ENCODE measurements at regions not wholly inside any gene's neighbourhood (a gene's known extent, or its start where the extent isn't known, plus 50 kb on each side); places are given as distances from the start of the nearest gene placed in this dataset.

DNA sequence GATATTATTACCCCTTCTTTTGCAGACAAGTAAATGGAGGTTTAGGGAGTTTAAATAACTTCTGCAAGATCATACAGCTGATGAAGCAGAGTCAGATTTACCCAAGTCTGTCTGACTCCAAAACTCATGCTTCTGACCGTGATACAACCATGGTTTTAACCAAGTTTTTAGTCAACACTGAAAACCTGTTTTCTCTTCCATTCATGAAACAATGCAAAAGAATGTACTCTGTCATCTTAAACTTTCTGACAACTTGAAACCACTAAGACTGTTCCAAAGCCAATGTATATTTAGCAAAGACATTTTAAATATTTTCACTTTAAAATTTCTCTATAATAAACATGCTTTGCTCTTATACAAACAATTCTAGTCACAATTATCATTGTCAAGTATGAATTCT lies 77.0 kb upstream of the RBMS3 start:
- H3F3A ChIP-seq (replicated peaks; ENCODE audit: low read depth), result no peaks in the 10 kb centered on the region
- H3K4me1 ChIP-seq (ENCODE audit: insufficient read depth), result no peaks in the 10 kb centered on the region
- H3K9me3 Mint-ChIP-seq, result no peaks in the 10 kb centered on the region
- no peaks in the 10 kb centered on the region for H3K79me2 ChIP-seq (replicated peaks; ENCODE audit: insufficient read depth)
- no peaks in the 10 kb centered on the region for H3K4me1 Mint-ChIP-seq
- ATAC-seq (no peak), DNase-seq (ENCODE audit: low spot score) (no peak)
- no peaks in the 10 kb centered on the region for H3K27me3 ChIP-seq (ENCODE audit: insufficient read depth)
- no peaks in the 10 kb centered on the region for H3K36me3 ChIP-seq (ENCODE audit: insufficient read depth)
- TF ChIP-seq STAT1 (IDR thresholded peaks at IDR 0.05; ENCODE audit: unreplicated experiment) (no peak), POLR2AphosphoS5 (IDR thresholded peaks at IDR 0.05; ENCODE audit: low read depth) (no peak), CREB1 (CRISPR knock-in tag; IDR thresholded peaks at IDR 0.05; ENCODE audit: low read depth) (no peak), ETS1 (IDR thresholded peaks at IDR 0.05) (no peak), JUNB (IDR thresholded peaks at IDR 0.05; ENCODE audit: unreplicated experiment) (no peak), EZH2phosphoT487 (IDR thresholded peaks at IDR 0.05; ENCODE audit: unreplicated experiment) (no peak), EZH2 (IDR thresholded peaks at IDR 0.05; ENCODE audit: low read depth, unreplicated experiment) (no peak), ZNF114 (CRISPR knock-in tag; IDR thresholded peaks at IDR 0.05) (no peak), ZNF331 (CRISPR knock-in tag; IDR thresholded peaks at IDR 0.05; ENCODE audit: low read depth) (no peak), NANOG (IDR thresholded peaks at IDR 0.05; ENCODE audit: borderline replicate concordance) (no peak)
- TF ChIP-seq, protein P1, sequence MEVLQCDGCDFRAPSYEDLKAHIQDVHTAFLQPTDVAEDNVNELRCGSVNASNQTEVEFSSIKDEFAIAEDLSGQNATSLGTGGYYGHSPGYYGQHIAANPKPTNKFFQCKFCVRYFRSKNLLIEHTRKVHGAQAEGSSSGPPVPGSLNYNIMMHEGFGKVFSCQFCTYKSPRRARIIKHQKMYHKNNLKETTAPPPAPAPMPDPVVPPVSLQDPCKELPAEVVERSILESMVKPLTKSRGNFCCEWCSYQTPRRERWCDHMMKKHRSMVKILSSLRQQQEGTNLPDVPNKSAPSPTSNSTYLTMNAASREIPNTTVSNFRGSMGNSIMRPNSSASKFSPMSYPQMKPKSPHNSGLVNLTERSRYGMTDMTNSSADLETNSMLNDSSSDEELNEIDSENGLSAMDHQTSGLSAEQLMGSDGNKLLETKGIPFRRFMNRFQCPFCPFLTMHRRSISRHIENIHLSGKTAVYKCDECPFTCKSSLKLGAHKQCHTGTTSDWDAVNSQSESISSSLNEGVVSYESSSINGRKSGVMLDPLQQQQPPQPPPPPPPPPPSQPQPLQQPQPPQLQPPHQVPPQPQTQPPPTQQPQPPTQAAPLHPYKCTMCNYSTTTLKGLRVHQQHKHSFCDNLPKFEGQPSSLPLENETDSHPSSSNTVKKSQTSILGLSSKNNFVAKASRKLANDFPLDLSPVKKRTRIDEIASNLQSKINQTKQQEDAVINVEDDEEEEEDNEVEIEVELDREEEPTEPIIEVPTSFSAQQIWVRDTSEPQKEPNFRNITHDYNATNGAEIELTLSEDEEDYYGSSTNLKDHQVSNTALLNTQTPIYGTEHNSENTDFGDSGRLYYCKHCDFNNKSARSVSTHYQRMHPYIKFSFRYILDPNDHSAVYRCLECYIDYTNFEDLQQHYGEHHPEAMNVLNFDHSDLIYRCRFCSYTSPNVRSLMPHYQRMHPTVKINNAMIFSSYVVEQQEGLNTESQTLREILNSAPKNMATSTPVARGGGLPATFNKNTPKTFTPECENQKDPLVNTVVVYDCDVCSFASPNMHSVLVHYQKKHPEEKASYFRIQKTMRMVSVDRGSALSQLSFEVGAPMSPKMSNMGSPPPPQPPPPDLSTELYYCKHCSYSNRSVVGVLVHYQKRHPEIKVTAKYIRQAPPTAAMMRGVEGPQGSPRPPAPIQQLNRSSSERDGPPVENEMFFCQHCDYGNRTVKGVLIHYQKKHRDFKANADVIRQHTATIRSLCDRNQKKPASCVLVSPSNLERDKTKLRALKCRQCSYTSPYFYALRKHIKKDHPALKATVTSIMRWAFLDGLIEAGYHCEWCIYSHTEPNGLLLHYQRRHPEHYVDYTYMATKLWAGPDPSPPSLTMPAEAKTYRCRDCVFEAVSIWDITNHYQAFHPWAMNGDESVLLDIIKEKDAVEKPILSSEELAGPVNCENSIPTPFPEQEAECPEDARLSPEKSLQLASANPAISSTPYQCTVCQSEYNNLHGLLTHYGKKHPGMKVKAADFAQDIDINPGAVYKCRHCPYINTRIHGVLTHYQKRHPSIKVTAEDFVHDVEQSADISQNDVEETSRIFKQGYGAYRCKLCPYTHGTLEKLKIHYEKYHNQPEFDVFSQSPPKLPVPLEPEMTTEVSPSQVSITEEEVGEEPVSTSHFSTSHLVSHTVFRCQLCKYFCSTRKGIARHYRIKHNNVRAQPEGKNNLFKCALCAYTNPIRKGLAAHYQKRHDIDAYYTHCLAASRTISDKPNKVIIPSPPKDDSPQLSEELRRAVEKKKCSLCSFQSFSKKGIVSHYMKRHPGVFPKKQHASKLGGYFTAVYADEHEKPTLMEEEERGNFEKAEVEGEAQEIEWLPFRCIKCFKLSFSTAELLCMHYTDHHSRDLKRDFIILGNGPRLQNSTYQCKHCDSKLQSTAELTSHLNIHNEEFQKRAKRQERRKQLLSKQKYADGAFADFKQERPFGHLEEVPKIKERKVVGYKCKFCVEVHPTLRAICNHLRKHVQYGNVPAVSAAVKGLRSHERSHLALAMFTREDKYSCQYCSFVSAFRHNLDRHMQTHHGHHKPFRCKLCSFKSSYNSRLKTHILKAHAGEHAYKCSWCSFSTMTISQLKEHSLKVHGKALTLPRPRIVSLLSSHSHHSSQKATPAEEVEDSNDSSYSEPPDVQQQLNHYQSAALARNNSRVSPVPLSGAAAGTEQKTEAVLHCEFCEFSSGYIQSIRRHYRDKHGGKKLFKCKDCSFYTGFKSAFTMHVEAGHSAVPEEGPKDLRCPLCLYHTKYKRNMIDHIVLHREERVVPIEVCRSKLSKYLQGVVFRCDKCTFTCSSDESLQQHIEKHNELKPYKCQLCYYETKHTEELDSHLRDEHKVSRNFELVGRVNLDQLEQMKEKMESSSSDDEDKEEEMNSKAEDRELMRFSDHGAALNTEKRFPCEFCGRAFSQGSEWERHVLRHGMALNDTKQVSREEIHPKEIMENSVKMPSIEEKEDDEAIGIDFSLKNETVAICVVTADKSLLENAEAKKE (CRISPR knock-in tag; IDR thresholded peaks at IDR 0.05), result no peak
- TF ChIP-seq, protein P2, sequence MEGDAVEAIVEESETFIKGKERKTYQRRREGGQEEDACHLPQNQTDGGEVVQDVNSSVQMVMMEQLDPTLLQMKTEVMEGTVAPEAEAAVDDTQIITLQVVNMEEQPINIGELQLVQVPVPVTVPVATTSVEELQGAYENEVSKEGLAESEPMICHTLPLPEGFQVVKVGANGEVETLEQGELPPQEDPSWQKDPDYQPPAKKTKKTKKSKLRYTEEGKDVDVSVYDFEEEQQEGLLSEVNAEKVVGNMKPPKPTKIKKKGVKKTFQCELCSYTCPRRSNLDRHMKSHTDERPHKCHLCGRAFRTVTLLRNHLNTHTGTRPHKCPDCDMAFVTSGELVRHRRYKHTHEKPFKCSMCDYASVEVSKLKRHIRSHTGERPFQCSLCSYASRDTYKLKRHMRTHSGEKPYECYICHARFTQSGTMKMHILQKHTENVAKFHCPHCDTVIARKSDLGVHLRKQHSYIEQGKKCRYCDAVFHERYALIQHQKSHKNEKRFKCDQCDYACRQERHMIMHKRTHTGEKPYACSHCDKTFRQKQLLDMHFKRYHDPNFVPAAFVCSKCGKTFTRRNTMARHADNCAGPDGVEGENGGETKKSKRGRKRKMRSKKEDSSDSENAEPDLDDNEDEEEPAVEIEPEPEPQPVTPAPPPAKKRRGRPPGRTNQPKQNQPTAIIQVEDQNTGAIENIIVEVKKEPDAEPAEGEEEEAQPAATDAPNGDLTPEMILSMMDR (conservative IDR thresholded peaks at IDR 0.05; ENCODE audit: low read depth in 2 of 2), result no peak
- TF ChIP-seq, protein P3, sequence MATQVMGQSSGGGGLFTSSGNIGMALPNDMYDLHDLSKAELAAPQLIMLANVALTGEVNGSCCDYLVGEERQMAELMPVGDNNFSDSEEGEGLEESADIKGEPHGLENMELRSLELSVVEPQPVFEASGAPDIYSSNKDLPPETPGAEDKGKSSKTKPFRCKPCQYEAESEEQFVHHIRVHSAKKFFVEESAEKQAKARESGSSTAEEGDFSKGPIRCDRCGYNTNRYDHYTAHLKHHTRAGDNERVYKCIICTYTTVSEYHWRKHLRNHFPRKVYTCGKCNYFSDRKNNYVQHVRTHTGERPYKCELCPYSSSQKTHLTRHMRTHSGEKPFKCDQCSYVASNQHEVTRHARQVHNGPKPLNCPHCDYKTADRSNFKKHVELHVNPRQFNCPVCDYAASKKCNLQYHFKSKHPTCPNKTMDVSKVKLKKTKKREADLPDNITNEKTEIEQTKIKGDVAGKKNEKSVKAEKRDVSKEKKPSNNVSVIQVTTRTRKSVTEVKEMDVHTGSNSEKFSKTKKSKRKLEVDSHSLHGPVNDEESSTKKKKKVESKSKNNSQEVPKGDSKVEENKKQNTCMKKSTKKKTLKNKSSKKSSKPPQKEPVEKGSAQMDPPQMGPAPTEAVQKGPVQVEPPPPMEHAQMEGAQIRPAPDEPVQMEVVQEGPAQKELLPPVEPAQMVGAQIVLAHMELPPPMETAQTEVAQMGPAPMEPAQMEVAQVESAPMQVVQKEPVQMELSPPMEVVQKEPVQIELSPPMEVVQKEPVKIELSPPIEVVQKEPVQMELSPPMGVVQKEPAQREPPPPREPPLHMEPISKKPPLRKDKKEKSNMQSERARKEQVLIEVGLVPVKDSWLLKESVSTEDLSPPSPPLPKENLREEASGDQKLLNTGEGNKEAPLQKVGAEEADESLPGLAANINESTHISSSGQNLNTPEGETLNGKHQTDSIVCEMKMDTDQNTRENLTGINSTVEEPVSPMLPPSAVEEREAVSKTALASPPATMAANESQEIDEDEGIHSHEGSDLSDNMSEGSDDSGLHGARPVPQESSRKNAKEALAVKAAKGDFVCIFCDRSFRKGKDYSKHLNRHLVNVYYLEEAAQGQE (IDR thresholded peaks at IDR 0.05; ENCODE audit: unreplicated experiment), result no peak
- H2AFZ ChIP-seq, result no peak overlapping the region
- no peaks in the 10 kb centered on the region for H3K36me3 Mint-ChIP-seq (ENCODE audit: low read depth)
- H3K4me2 ChIP-seq, result no peak overlapping the region
- no peak overlapping the region for H3K4me3 Mint-ChIP-seq
- H3K9me2 ChIP-seq (ENCODE audit: insufficient read depth), result 0 out of 2 replicates have a peak, but pooled peaks cover 3% of the 10 kb centered on the region
- no peak overlapping the region for H3K27ac Mint-ChIP-seq
- no peaks in the 10 kb centered on the region for H4K20me1 ChIP-seq (replicated peaks; ENCODE audit: insufficient read depth)
- no peak overlapping the region for H3K27ac ChIP-seq (ENCODE audit: low read depth)
- H3K27me3 Mint-ChIP-seq (ENCODE audit: insufficient read depth, low read depth, poor library complexity), result no peaks in the 10 kb centered on the region
- H3K4me3 ChIP-seq, result no peak overlapping the region
